Panc1 (cell line): ENCODE measurements at regions not wholly inside any gene's neighbourhood (a gene's known extent, or its start where the extent isn't known, plus 50 kb on each side); places are given as distances from the start of the nearest gene placed in this dataset.

Experiments used
- ATAC-seq: fragments of 200-7000 bp; cut with Tn5 transposase; 2 replicates; pipeline ENCODE4 v1.9.1; 2020; ENCODE audit warnings: mild to moderate bottlenecking, moderate library complexity
- BruUV-seq: library from RNA; stranded (reverse); fragments of 400-500 nt; replicated peaks from 2 replicates; lab custom pipeline; 2021; lab: Mats Ljungman, UMichigan
- CTCF ChIA-PET: fragments of 300-600 bp; sonication (Branson Sonifier 250); formaldehyde crosslinking; loops from one replicate; lab custom pipeline; 2022; ENCODE audit warnings: antibody characterized with exemption; lab: Charles Lee
- POLR2A ChIA-PET: fragments of 300-600 bp; sonication (Branson Sonifier 250); formaldehyde crosslinking; loops from one replicate; lab custom pipeline; 2022; ENCODE audit warnings: antibody characterized with exemption; lab: Charles Lee
- DNase-seq: peaks from one replicate; pipeline ENCODE4 v3.0.0-alpha.2; 2010; ENCODE audit warnings: low read depth, low spot score
- H3K27ac ChIP-seq: 2 replicates; pipeline ENCODE4 v1.5.1; 2011; ENCODE audit warnings: mild to moderate bottlenecking, low read length, inconsistent platforms
- H3K27me3 ChIP-seq: fragments of 200-500 bp; sonication (Bioruptor generic); 2 replicates; pipeline ENCODE4 v1.6.0; 2014; ENCODE audit warnings: low read length, inconsistent platforms; ENCODE audit not compliant: control insufficient read depth, insufficient read depth
- H3K36me3 ChIP-seq: fragments of 200-500 bp; sonication (Bioruptor generic); 2 replicates; pipeline ENCODE4 v1.5.1; 2014; ENCODE audit warnings: inconsistent platforms, mild to moderate bottlenecking, low read length, moderate library complexity; ENCODE audit not compliant: control insufficient read depth, insufficient read depth
- H3K4me1 ChIP-seq: 2 replicates; pipeline ENCODE4 v1.5.1; 2011; ENCODE audit warnings: inconsistent platforms, mild to moderate bottlenecking, low read length, moderate library complexity; ENCODE audit not compliant: control insufficient read depth, insufficient read depth
- H3K4me3 ChIP-seq, 2 experiments: 2 replicates each; pipeline ENCODE4 v1.5.1; 2011 to 2012; ENCODE audit warnings: low read depth in 2 of 2, low read length in 2 of 2, mild to moderate bottlenecking in 2 of 2, inconsistent platforms in 1 of 2, moderate library complexity in 1 of 2
- H3K9me3 ChIP-seq: fragments of 200-500 bp; sonication (Bioruptor generic); 2 replicates; pipeline ENCODE4 v1.5.1; 2014; ENCODE audit warnings: low read depth, mild to moderate bottlenecking, inconsistent platforms, low read length, moderate library complexity; ENCODE audit not compliant: control insufficient read depth, insufficient read depth
- CTCF ChIP-seq: fragments of 450-650 bp; IDR thresholded peaks from 2 replicates; pipeline ENCODE4 v1.5.1; 2017; ENCODE audit warnings: mild to moderate bottlenecking
- POLR2AphosphoS5 ChIP-seq: IDR thresholded peaks from 2 replicates; pipeline ENCODE4 v1.6.1; 2012; ENCODE audit warnings: mild to moderate bottlenecking, low read depth, low read length, moderate library complexity
- SIN3A ChIP-seq: IDR thresholded peaks from 2 replicates; pipeline ENCODE4 v1.6.1; 2012; ENCODE audit warnings: low read depth, mild to moderate bottlenecking, low read length, moderate library complexity, borderline replicate concordance; ENCODE audit not compliant: insufficient read depth
- TCF7L2 ChIP-seq: IDR thresholded peaks from 2 replicates; pipeline ENCODE4 v1.6.1; 2011; ENCODE audit warnings: mild to moderate bottlenecking, low read depth, low read length, inconsistent platforms
- in situ Hi-C: cut with HindIII; loops from 2 replicates; pipeline ENCODE4 v1.10.0; 2016; ENCODE audit warnings: low sequenced_read_pairs, low pct_unique_long_range_greater_than_20kb
- intact Hi-C: fragments of 100-400 bp; cut with micrococcal nuclease; formaldehyde crosslinking; loops from one replicate; pipeline ENCODE4 v1.10.0; 2022; ENCODE audit not compliant: unreplicated experiment
- TF ChIP-seq, protein P1 (sequence below), 2 experiments: IDR thresholded peaks; 2 replicates each; pipeline ENCODE4 v1.6.1; 2011 to 2012; ENCODE audit warnings: low read depth in 2 of 2, control low read depth in 1 of 2, low read length in 1 of 2, mild to moderate bottlenecking in 1 of 2, moderate library complexity in 1 of 2; ENCODE audit not compliant: insufficient read depth in 1 of 2

DNA sequence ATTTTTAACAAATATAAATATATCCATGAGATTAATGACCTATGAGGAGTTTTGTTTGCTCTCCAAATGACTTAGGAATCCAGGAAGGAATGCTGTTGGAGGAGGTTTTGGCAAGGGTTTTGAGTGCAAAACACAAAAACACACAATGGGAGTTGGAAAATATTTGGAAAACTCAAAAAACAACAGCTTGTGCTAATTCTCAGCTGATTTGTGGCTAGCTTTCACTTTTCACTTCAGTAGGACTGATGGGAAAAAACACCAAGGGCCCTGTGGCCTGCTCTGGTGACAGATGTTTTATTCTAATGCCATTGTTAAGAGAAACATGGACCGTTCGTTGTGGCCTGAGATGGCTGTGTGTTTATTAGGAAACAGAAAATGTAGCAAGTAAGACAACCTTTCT lies 113.9 kb downstream of the ALDH8A1 start:
- in situ Hi-C loops (no loop called here), intact Hi-C loops (no loop called here)
- Histone ChIP-seq H3K4me1 (no peaks in the 10 kb centered on the region), H3K9me3 (no peaks in the 10 kb centered on the region), H3K27ac (no peak overlapping the region), H3K36me3 (no peaks in the 10 kb centered on the region), H3K4me3 (no peak overlapping the region), H3K27me3 (no peaks in the 10 kb centered on the region)
- TF ChIP-seq, protein P1, sequence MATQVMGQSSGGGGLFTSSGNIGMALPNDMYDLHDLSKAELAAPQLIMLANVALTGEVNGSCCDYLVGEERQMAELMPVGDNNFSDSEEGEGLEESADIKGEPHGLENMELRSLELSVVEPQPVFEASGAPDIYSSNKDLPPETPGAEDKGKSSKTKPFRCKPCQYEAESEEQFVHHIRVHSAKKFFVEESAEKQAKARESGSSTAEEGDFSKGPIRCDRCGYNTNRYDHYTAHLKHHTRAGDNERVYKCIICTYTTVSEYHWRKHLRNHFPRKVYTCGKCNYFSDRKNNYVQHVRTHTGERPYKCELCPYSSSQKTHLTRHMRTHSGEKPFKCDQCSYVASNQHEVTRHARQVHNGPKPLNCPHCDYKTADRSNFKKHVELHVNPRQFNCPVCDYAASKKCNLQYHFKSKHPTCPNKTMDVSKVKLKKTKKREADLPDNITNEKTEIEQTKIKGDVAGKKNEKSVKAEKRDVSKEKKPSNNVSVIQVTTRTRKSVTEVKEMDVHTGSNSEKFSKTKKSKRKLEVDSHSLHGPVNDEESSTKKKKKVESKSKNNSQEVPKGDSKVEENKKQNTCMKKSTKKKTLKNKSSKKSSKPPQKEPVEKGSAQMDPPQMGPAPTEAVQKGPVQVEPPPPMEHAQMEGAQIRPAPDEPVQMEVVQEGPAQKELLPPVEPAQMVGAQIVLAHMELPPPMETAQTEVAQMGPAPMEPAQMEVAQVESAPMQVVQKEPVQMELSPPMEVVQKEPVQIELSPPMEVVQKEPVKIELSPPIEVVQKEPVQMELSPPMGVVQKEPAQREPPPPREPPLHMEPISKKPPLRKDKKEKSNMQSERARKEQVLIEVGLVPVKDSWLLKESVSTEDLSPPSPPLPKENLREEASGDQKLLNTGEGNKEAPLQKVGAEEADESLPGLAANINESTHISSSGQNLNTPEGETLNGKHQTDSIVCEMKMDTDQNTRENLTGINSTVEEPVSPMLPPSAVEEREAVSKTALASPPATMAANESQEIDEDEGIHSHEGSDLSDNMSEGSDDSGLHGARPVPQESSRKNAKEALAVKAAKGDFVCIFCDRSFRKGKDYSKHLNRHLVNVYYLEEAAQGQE (IDR thresholded peaks at IDR 0.05; ENCODE audit: insufficient read depth in 1 of 2, low read depth in 2 of 2, low read length in 1 of 2), result no peak
- no peak for TF ChIP-seq CTCF
- no peak for TF ChIP-seq TCF7L2
- no peak for TF ChIP-seq SIN3A
- TF ChIP-seq POLR2AphosphoS5, result no peak
- BruUV-seq, result no TSS peak
- ATAC-seq (no peak), DNase-seq (no peak)
- ChIA-PET POLR2A (no interaction called here), CTCF (no interaction called here)

DNA sequence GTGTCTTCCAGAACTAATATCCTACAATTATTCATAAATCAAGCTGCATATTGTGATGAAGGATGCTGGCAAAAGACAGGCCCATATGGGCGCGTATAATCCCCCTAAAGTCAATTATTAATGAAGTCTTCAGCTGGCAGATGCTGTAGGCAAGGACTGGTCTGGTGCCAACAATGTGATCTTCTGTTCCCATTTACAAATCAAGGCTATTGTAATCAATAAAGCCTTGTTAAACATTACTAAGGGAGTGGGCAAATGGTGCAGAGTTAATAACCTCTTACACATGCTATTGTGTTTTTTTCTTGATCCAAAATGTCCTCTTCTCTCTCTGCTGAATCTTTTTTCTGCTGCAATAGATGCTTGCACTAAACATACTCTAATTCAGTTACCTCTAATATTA lies 119.0 kb downstream of the ALDH8A1 start:
- no peaks in the 10 kb centered on the region for H3K4me1 ChIP-seq
- H3K4me3 ChIP-seq, result no peak overlapping the region
- no peaks in the 10 kb centered on the region for H3K27me3 ChIP-seq
- in situ Hi-C loops (no loop called here), intact Hi-C loops (no loop called here)
- H3K9me3 ChIP-seq, result no peaks in the 10 kb centered on the region
- no peaks in the 10 kb centered on the region for H3K36me3 ChIP-seq
- POLR2A ChIA-PET, result no interaction called here
- BruUV-seq, result no TSS peak
- DNase-seq, result no peak
- ATAC-seq, result no peak
- CTCF ChIA-PET, result no interaction called here
- no peak overlapping the region for H3K27ac ChIP-seq
- TF ChIP-seq POLR2AphosphoS5, result no peak
- no peak for TF ChIP-seq TCF7L2

DNA sequence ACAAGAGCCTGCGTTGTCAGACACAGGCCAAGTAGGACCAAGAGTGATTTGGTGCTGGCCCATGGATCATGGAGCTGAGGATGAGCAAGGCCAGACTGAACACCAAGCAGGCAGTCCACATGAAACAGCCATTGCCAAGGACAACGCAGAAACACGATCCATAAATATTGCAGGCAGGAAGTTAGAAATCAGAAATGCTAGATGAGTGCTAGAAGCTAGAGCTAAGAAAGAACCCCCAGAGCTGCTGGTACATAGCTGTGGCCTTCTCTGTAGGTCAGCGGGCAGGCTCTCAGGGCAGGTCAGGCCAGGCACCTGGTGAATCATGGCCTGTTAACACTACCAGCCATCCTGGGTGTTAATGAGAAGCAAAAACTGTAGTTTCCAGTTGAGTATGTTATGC lies 119.7 kb downstream of the ALDH8A1 start:
- no peak for DNase-seq
- ChIA-PET POLR2A (no interaction called here), CTCF (no interaction called here)
- no peak for TF ChIP-seq POLR2AphosphoS5
- no peak for TF ChIP-seq SIN3A
- TF ChIP-seq, protein P1 (IDR thresholded peaks at IDR 0.05; ENCODE audit: insufficient read depth in 1 of 2, low read depth in 2 of 2, low read length in 1 of 2), result no peak
- no peak for TF ChIP-seq CTCF
- TF ChIP-seq TCF7L2, result no peak
- no peaks in the 10 kb centered on the region for H3K27me3 ChIP-seq
- H3K27ac ChIP-seq, result no peak overlapping the region
- in situ Hi-C loops (no loop called here), intact Hi-C loops (no loop called here)
- no TSS peak for BruUV-seq
- no peak overlapping the region for H3K4me3 ChIP-seq
- no peaks in the 10 kb centered on the region for H3K36me3 ChIP-seq
- H3K4me1 ChIP-seq, result no peaks in the 10 kb centered on the region
- ATAC-seq, result no peak
- no peaks in the 10 kb centered on the region for H3K9me3 ChIP-seq
